Gastroesophageal sphincter (tissue), 3 donors: ENCODE measurements at regions not wholly inside any gene's neighbourhood (a gene's known extent, or its start where the extent isn't known, plus 50 kb on each side); places are given as distances from the start of the nearest gene placed in this dataset.
"Not testable (repeated sequence)": the region's sequence is repeated elsewhere in the genome, so short reads cannot be mapped to it uniquely, and the experiment has no call there.

Source experiments
- EP300 ChIP-seq: sonication (generic); formaldehyde crosslinking; IDR thresholded peaks from one replicate; pipeline ENCODE4 v1.6.1; 2017; ENCODE audit warnings: antibody characterized with exemption, mild to moderate bottlenecking
- POLR2A ChIP-seq, 2 donors: fragments of 450-650 bp; IDR thresholded peaks; one replicate each; pipeline ENCODE4 v1.6.1; 2017; ENCODE audit warnings: antibody characterized with exemption in 2 of 2, mild to moderate bottlenecking in 2 of 2, moderate library complexity in 1 of 2
- TF ChIP-seq, protein P1 (sequence below), 4 experiments: fragments of 200-600 bp in 2 of 4; fragments of 450-650 bp in 2 of 4; sonication (generic) in 1 of 4; IDR thresholded peaks; one replicate each; pipeline ENCODE4 v1.5.1; 2017 to 2019; ENCODE audit warnings: antibody characterized with exemption in 4 of 4, mild to moderate bottlenecking in 2 of 4, moderate library complexity in 2 of 4

DNA sequence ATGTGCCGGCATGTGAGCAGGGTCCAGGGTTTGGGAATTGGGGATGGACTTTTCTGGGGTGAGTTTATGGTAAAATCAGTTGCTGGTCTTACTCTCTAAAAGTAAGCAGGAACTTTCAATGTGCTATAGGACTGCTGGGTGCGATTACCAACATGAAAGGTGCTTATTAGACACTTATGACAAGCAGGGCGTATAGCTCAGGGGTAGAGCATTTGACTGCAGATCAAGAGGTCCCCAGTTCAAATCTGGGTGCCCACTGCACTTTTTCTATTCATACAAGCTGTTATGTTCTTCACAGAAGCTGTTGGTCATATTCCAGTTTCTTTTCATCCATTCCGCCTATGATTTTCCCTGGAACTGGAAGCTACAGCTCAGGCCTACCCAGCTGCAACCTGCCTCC lies 58.9 kb upstream of the ZNF746 start:
- TF ChIP-seq, protein P1, sequence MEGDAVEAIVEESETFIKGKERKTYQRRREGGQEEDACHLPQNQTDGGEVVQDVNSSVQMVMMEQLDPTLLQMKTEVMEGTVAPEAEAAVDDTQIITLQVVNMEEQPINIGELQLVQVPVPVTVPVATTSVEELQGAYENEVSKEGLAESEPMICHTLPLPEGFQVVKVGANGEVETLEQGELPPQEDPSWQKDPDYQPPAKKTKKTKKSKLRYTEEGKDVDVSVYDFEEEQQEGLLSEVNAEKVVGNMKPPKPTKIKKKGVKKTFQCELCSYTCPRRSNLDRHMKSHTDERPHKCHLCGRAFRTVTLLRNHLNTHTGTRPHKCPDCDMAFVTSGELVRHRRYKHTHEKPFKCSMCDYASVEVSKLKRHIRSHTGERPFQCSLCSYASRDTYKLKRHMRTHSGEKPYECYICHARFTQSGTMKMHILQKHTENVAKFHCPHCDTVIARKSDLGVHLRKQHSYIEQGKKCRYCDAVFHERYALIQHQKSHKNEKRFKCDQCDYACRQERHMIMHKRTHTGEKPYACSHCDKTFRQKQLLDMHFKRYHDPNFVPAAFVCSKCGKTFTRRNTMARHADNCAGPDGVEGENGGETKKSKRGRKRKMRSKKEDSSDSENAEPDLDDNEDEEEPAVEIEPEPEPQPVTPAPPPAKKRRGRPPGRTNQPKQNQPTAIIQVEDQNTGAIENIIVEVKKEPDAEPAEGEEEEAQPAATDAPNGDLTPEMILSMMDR (IDR thresholded peaks at IDR 0.05), result not testable (repeated sequence)
- not testable (repeated sequence) for TF ChIP-seq POLR2A (IDR thresholded peaks at IDR 0.05); EP300
